ENCODE measurements at regions not wholly inside any gene's neighbourhood (a gene's known extent, or its start where the extent isn't known, plus 50 kb on each side); places are given as distances from the start of the nearest gene placed in this dataset.

DNA sequence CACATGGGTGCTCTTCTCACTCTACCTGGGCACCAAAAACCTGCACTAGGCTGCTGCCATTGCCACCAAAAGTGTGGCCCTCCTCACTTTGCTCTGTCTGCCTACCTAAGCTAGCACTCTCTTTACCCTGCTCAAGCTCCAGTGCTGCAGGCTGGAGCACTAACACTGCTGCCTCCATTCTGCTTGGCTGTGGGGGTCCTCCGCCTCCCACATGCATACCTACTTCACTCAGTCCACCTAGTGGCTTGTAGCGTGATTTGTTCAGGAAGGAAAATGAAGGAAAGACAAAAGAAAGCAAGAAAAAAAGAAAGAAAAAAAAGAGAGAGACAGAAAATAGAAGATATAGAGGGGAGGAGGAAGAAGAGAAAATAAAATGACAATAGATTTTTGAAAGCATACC is 1339.4 kb upstream of the CHAC2 start:
- no peak for DNase-seq

DNA sequence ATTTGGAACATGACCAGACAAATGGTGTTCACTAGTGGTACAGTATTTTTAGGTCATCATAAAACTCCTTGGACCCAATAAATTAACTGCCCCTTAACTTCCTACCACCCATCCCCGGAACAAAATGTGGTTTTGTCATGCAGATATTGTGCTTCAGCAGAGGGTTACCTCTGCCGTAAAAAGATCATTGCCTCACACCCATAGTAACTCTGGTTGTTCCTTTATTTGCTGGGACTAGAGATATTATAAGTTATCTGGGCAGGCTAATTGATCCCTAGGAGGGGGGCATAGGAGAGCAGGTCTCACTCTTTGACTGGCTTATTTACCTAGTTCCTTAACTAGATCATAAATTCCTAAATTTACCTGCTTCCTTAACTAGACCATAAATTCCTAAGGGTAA is 1343.9 kb upstream of the CHAC2 start:
- no peak for DNase-seq

GRCh38 chr2:52423111-52423510 is 1344.5 kb upstream of the CHAC2 start:
- DNase-seq = no peak

- peak in 1 of 2 experiments; percentile 49 for DNase-seq
Observed at GRCh38 chr2:52416340-52416739, 1351.3 kb upstream of the CHAC2 start.

- DNase-seq = no peak
Observed at GRCh38 chr2:52414561-52415295, 1352.9 kb upstream of the CHAC2 start.

- DNase-seq = peak in 1 of 2 experiments; percentile 52
Observed at GRCh38 chr2:52409308-52410118, 1358.1 kb upstream of the CHAC2 start.

- no peak for DNase-seq
Observed at GRCh38 chr2:52405980-52406379, 1361.6 kb upstream of the CHAC2 start.

- DNase-seq = no peak
Observed at GRCh38 chr2:52404866-52405265, 1362.7 kb upstream of the CHAC2 start.

GRCh38 chr2:52404046-52404445 is 1363.6 kb upstream of the CHAC2 start:
- DNase-seq = no peak

DNA sequence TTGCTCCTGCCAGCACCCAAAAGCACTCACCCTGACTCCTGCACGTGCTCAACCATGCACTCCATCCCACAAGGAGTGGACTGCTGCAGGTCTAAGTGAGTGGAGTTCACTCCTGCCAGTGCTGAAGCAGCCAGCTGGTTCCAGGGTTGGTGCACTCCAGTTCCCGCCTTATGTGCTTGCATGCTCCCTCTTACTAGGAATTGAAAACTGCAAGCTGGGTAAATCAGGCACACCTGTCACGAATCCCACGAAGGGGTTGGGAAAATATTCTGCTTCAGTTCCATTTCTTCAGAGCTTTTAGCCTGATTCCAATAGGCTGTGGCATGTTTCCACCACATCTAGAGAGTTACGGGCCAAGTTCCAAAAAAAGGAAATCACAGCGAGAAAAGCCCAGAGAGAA is 1365.5 kb upstream of the CHAC2 start:
- DNase-seq = peak; percentile 49 to 89

DNA sequence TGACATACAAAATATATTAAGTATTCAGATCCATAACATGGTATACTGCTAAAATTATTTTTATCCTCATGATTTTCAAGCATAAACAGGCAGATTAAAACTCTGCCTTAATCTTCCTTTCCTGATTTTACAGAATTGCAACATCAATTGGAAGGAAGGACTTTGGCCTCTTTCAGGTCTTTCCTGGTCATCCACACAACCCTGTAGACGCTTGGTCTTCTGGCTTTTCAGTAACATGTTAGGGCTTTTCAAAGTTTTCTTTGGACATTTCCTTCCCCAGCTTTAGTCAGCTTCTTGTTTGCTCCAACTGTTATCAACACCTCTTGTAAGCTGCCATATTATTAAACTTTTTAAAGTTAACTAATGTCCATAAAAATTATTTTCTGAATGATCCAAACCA is 1364.9 kb upstream of the NRXN1 start:
- no peak for DNase-seq

- no peak for DNase-seq
Observed at GRCh38 chr2:52395912-52396311, 1364.0 kb upstream of the NRXN1 start.

DNA sequence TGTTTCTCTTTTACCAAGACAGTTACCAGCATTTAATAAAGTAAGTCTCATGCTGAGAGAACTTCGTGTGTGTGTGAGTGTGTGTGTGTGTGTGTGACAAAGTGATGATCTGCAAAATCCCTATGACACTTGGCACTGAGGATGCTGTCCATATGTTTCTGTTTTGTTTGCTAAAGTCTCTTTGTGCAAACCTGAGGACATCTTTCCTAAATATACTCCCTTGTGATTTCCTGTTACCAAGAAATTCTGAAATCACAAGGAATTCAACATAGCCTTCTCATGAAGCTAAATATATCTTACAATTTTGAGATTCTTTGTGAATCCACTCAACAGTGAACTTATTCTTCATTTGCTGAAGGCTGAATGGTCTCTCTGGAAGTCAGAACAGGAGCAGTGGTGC is 1359.7 kb upstream of the NRXN1 start:
- no peak for DNase-seq

DNA sequence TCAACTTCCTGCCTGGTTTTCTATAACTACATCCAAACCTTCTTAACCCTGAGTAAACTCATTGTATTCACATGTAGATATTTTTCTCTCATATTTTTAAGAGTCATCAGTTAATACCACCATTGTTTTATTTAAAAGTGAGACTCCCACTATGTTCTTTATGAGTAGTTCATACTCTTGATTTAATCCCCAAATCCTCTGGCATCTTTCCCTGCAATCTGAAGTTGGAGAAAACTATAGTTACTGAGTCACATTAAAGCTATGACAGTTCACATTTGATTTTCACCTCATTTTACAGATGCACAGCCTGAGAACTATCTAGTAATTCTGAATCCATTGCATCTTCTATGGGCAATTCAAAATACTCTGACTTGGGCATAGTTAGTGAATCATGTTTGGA is 1358.7 kb upstream of the NRXN1 start:
- no peak for DNase-seq

- DNase-seq = peak; percentile 10 to 53
Observed at GRCh38 chr2:52387937-52388590, 1356.1 kb upstream of the NRXN1 start.

GRCh38 chr2:52386433-52387030 is 1354.6 kb upstream of the NRXN1 start:
- peak; percentile 94 to 99 for DNase-seq

- no peak for DNase-seq
Observed at GRCh38 chr2:52383541-52383940, 1351.6 kb upstream of the NRXN1 start.

DNA sequence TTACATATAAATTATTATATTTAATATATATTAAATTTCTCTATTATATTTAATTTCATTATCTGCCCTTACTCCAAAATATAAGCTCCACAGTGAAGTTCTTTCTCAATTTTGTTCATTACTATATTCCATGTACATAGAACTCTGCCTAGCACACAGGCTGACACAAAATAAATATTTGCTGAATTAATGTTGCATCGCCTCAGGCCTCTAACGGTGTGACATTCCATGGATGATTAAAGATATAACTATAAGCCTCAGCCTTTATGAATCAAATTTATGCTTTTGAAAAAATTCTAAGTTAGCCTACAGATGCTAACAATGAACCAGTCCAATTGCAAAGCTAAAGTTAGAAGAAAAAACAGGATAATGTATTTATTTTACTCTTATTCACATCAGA is 1337.2 kb upstream of the NRXN1 start:
- no peak for DNase-seq

DNA sequence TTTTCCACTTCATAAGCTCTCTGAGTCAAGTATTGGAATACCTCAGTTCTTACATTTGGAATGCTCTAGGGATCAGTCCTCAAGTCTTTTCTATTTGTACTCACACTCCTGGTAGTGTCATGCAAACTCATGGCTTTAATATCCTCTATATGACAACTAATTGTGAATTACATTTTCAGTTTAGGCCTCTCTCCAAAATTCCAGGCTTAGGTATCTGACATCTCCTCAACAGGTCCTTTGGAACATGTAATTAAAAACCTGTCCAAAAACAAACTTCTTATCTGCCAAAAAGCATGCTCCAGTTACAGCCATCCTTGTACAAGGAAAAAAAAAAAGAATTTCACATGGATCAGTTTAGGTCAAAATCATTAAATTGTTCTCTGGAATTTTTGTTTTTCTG is 1336.2 kb upstream of the NRXN1 start:
- DNase-seq = no peak

DNA sequence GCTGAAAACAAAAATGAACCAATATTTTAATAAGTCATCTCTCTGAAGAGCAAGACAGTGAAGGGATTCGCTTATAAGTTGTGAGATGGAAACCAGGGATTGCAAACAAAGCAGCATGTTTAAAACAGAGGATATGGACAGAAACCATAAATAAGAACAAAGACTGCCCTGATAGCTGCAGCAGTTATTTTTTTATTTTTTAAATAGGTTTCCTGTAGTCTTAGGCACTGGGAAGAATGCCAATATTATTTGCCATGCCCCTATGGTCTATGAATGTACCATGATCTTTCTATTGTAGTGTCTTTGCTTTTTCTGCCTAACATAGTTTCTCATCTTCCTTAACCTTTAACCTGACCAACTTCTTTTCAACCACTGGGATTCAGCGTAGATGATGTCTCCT is 1334.0 kb upstream of the NRXN1 start:
- no peak for DNase-seq

DNA sequence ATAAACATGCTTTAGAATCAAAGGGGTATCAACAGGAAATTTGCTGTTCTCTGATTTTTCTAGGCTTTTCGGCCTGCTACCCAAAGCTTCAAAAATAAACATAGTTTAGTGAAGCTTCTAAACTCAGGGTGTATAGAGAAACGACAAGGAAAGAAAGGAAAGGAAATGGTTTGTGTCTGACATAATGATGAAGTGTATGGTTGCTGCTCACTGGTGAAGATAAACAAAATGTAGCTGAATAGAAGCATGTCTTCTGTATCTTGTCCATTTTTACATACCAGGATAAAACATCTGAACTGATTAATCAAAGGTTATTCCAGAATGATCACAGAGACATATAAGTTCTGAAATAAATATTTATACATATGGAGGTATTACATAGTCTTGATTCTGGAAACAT is 1324.6 kb upstream of the NRXN1 start:
- DNase-seq = no peak

- DNase-seq = no peak
Observed at GRCh38 chr2:52347292-52347691, 1315.4 kb upstream of the NRXN1 start.

- no peak for DNase-seq
Observed at GRCh38 chr2:52345676-52346075, 1313.7 kb upstream of the NRXN1 start.

DNA sequence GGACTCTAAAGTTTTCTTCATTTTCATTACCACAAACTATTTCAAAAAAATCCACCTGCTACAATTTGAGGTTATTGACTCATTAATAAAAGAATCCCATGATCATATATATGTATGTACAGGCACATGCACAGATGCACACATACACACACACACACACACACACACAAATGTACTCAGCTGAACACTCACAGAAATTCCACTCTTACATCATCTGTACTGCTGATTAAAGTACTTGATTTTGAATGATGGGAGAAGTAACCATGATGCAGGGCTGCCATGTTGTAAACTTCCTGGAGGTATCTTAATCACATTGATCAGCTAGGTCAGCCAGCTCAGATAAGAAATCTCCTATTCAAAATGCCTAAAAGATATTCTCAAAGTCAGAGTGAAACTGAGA is 1313.2 kb upstream of the NRXN1 start:
- no peak for DNase-seq

Measured in NCI-H524 (cell line).